ENCODE measurements at regions not wholly inside any gene's neighbourhood (a gene's known extent, or its start where the extent isn't known, plus 50 kb on each side); places are given as distances from the start of the nearest gene placed in this dataset.

DNA sequence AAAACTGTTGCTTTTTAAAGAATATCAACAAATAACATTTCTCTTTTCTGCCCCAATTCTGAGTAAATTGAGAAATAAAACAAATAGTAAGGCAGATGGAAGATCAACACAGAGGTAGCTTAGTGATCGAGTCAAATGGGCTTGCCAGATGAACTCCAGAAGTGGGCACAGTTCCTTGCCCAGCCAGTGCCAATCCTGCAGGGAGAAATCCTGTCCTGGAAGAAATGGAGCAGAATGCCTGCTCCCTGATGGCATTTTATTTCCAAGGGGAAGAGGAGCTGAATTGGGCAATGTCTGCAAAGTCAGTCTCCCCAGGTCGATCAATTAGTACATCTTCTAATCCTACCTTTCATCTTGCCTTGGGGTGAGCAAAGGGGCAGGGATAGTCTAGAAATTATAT, 225.3 kb downstream of the NHLRC3 start:
- no peaks in the 10 kb centered on the region for H3K9me3 ChIP-seq
- H3K4me1 ChIP-seq = peaks cover 0 to 5% (median 0%) of the 10 kb centered on the region in 4 donors
- WGBS, 2 donors = 47 to 67% methylated on average over 2 of the region's 2 CpGs
- H3K27me3 ChIP-seq = no peaks in the 10 kb centered on the region
- H3K27ac ChIP-seq = no peak overlapping the region
- intact Hi-C loops (cut with DNase I) = loop anchor here (10.0 kb wide), 1 partner anchor 119 kb away; no protein-coding TSS in a partner anchor
- TF ChIP-seq POLR2A (IDR thresholded peaks at IDR 0.05) = no peak
- TF ChIP-seq POLR2AphosphoS5 (IDR thresholded peaks at IDR 0.05) = no peak
- no peak for TF ChIP-seq EP300 (IDR thresholded peaks at IDR 0.05)
- TF ChIP-seq, protein P1, sequence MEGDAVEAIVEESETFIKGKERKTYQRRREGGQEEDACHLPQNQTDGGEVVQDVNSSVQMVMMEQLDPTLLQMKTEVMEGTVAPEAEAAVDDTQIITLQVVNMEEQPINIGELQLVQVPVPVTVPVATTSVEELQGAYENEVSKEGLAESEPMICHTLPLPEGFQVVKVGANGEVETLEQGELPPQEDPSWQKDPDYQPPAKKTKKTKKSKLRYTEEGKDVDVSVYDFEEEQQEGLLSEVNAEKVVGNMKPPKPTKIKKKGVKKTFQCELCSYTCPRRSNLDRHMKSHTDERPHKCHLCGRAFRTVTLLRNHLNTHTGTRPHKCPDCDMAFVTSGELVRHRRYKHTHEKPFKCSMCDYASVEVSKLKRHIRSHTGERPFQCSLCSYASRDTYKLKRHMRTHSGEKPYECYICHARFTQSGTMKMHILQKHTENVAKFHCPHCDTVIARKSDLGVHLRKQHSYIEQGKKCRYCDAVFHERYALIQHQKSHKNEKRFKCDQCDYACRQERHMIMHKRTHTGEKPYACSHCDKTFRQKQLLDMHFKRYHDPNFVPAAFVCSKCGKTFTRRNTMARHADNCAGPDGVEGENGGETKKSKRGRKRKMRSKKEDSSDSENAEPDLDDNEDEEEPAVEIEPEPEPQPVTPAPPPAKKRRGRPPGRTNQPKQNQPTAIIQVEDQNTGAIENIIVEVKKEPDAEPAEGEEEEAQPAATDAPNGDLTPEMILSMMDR (IDR thresholded peaks at IDR 0.05) = no peak
- DNase-seq = no peak
- H3K36me3 ChIP-seq = no peaks in the 10 kb centered on the region
- H3K4me3 ChIP-seq = no peak overlapping the region

DNA sequence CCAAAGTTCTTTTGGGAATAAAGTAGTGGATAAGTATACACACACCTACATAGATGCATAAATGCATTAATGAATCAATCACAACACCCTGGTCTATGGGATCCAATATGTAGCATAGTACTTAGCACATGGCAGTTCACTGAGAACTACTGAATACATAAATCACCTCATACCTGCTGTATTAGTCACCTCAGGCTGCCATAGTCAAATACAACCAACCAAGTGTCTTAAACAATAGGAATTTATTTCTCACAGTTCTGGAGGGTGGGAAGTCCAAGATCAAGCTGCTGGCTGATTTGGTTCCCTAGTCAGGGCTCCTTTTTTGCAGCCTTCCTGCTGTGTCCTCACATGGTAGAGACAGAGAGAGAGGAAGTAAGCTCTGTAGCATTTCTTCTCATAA, 228.2 kb downstream of the NHLRC3 start:
- Histone ChIP-seq H3K4me3 (no peak overlapping the region), H3K4me1 (no peaks in the 10 kb centered on the region), H3K36me3 (no peaks in the 10 kb centered on the region), H3K27ac (no peak overlapping the region), H3K9me3 (no peaks in the 10 kb centered on the region), H3K27me3 (no peaks in the 10 kb centered on the region)
- TF ChIP-seq POLR2AphosphoS5 (IDR thresholded peaks at IDR 0.05) (no peak), EP300 (IDR thresholded peaks at IDR 0.05) (no peak), POLR2A (IDR thresholded peaks at IDR 0.05) (no peak)
- no peak for DNase-seq
- intact Hi-C loops (cut with DNase I) = loop anchor here (10.0 kb wide), 1 partner anchor 122 kb away; no protein-coding TSS in a partner anchor

DNA sequence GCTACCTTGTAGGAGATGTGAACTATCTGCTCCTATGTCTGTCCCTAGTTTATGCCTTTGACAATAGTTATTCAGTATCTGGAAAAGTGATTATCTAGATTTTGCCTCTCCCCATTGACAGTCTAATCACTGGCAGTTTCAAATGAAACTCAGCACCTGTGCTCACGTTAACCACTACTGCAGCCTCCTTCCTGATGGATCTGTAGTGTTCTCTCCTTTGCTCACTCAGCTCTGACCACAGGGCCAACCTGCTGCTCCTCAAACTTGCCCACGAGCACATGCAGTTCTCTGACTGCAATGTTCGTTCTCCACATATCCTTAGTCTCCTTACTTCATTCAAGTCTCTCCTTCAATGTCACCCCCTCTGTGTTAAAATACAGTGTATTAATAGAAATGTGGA, 230.1 kb downstream of the NHLRC3 start:
- Histone ChIP-seq H3K9me3 (no peaks in the 10 kb centered on the region), H3K27ac (no peak overlapping the region), H3K4me3 (no peak overlapping the region), H3K36me3 (no peaks in the 10 kb centered on the region), H3K4me1 (no peaks in the 10 kb centered on the region), H3K27me3 (no peaks in the 10 kb centered on the region)
- TF ChIP-seq POLR2AphosphoS5 (IDR thresholded peaks at IDR 0.05) (no peak), EP300 (IDR thresholded peaks at IDR 0.05) (no peak), POLR2A (IDR thresholded peaks at IDR 0.05) (no peak)
- TF ChIP-seq, protein P1 (IDR thresholded peaks at IDR 0.05) = no peak
- WGBS, 2 donors = 84 to 86% methylated on average over 3 of the region's 3 CpGs
- DNase-seq = no peak
- intact Hi-C loops (cut with DNase I) = loop anchor here (10.0 kb wide), 1 partner anchor 124 kb away; no protein-coding TSS in a partner anchor

DNA sequence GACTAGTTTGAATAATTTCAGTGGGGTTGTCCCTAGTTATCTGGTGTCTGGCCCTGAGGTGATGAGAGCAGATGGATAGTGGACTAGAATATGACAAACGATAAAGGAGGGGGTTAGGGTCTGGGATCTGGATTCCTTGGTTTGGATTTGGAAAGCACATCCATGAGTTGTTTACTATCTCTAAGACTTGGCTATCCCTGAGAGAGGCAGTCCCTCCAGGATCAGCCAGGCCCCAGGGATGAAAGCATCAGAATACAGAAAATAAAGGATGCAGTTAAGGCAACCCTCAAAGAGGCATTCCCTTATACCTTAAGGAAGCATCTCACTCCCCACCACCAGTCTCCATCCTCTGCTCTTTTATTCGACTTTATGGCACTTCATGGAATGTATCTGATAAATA, 230.7 kb downstream of the NHLRC3 start:
- intact Hi-C loops (cut with DNase I) = loop anchor here (10.0 kb wide), 1 partner anchor 124 kb away; no protein-coding TSS in a partner anchor
- 88 to 89% methylated on average over 2 of the region's 2 CpGs for WGBS, 2 donors
- Histone ChIP-seq H3K36me3 (no peaks in the 10 kb centered on the region), H3K4me1 (no peaks in the 10 kb centered on the region), H3K27ac (no peak overlapping the region), H3K27me3 (no peaks in the 10 kb centered on the region), H3K4me3 (no peak overlapping the region), H3K9me3 (no peaks in the 10 kb centered on the region)
- no peak for DNase-seq
- no peak for TF ChIP-seq POLR2AphosphoS5 (IDR thresholded peaks at IDR 0.05)
- TF ChIP-seq, protein P1 (IDR thresholded peaks at IDR 0.05) = no peak
- TF ChIP-seq EP300 (IDR thresholded peaks at IDR 0.05) = no peak
- TF ChIP-seq POLR2A (IDR thresholded peaks at IDR 0.05) = no peak

DNA sequence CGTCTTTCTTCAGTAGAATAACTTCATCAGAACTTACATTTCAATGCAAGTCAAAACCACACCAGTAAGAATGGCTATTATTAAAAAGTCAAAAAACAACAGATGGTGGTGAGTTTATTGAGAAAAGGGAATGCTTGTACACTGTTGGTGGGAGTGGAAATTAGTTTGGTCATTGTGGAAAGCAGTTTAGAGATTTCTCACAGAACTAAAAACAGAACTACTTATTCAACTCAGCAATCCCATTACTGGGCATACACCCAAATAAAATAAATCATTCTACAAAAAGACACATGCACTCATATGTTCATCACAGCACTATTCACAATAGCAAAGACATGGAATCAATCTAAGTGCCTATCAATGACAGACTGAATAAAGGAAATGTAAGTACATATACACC, 231.2 kb downstream of the NHLRC3 start:
- Histone ChIP-seq H3K4me3 (no peak overlapping the region), H3K4me1 (peaks cover 0 to 3% (median 0%) of the 10 kb centered on the region in 4 donors), H3K9me3 (no peaks in the 10 kb centered on the region), H3K36me3 (no peaks in the 10 kb centered on the region), H3K27ac (no peak overlapping the region), H3K27me3 (no peaks in the 10 kb centered on the region)
- TF ChIP-seq POLR2AphosphoS5 (IDR thresholded peaks at IDR 0.05) (no peak), EP300 (IDR thresholded peaks at IDR 0.05) (no peak), POLR2A (IDR thresholded peaks at IDR 0.05) (no peak)
- TF ChIP-seq, protein P1 (IDR thresholded peaks at IDR 0.05) = no peak
- no peak for DNase-seq
- intact Hi-C loops (cut with DNase I) = loop anchor here (10.0 kb wide), 1 partner anchor 125 kb away; no protein-coding TSS in a partner anchor
- WGBS, 2 donors = 83 to 86% methylated on average over 1 of the region's 1 CpG

Data from sigmoid colon (tissue), 6 donors.